ENCODE measurements at regions not wholly inside any gene's neighbourhood (a gene's known extent, or its start where the extent isn't known, plus 50 kb on each side); places are given as distances from the start of the nearest gene placed in this dataset.

- TF ChIP-seq CTCF (IDR thresholded peaks at IDR 0.05; ENCODE audit: insufficient read depth, low read length, poor library complexity, severe bottlenecking) = no peak
- TF ChIP-seq EZH2phosphoT487 (conservative IDR thresholded peaks at IDR 0.05; ENCODE audit: low read length) = no peak
Measured at GRCh38 chr10:85048644-85049043, 720.3 kb downstream of the CCSER2 start.
